ENCODE measurements at regions not wholly inside any gene's neighbourhood (a gene's known extent, or its start where the extent isn't known, plus 50 kb on each side); places are given as distances from the start of the nearest gene placed in this dataset.

- 45 to 69% (median 48%) methylated on average over 1 of the region's 1 CpG for WGBS, 5 donors
- H3K36me3 ChIP-seq: no peaks in the 10 kb centered on the region
- no peaks in the 10 kb centered on the region for H3K9me3 ChIP-seq
- no peaks in the 10 kb centered on the region for H3K27me3 ChIP-seq
- no peaks in the 10 kb centered on the region for H3K4me1 ChIP-seq
- intact Hi-C loops (cut with DNase I; ENCODE audit: low total_unique reads): no loop called here
- no peak overlapping the region for H3K27ac ChIP-seq
- TF ChIP-seq CTCF (IDR thresholded peaks at IDR 0.05) (no peak), POLR2AphosphoS5 (IDR thresholded peaks at IDR 0.05) (no peak), EP300 (IDR thresholded peaks at IDR 0.05) (no peak)
- no peak overlapping the region for H3K4me3 ChIP-seq
- DNase-seq: peak in 1 of 2 donors; percentile 11
Measured at GRCh38 chr2:184272056-184272455, 326.3 kb upstream of the ZNF804A start.

- H3K4me3 ChIP-seq: no peak overlapping the region
- intact Hi-C loops (cut with DNase I; ENCODE audit: low total_unique reads): no loop called here
- no peaks in the 10 kb centered on the region for H3K36me3 ChIP-seq
- TF ChIP-seq EP300 (IDR thresholded peaks at IDR 0.05): no peak
- TF ChIP-seq POLR2A (IDR thresholded peaks at IDR 0.05): no peak
- no peak for TF ChIP-seq CTCF (IDR thresholded peaks at IDR 0.05)
- TF ChIP-seq POLR2AphosphoS5 (IDR thresholded peaks at IDR 0.05): no peak
- H3K27ac ChIP-seq: no peak overlapping the region
- no peaks in the 10 kb centered on the region for H3K27me3 ChIP-seq
- H3K9me3 ChIP-seq: no peaks in the 10 kb centered on the region
- DNase-seq: no peak
- WGBS, 5 donors: 30 to 49% (median 41%) methylated on average over 2 of the region's 2 CpGs
- H3K4me1 ChIP-seq: no peaks in the 10 kb centered on the region
Measured at GRCh38 chr2:184294831-184295230, 303.5 kb upstream of the ZNF804A start.

GRCh38 chr2:184297085-184297484 is 301.2 kb upstream of the ZNF804A start:
- Histone ChIP-seq H3K27me3 (no peaks in the 10 kb centered on the region), H3K4me1 (no peaks in the 10 kb centered on the region), H3K36me3 (no peaks in the 10 kb centered on the region), H3K27ac (no peak overlapping the region), H3K4me3 (no peak overlapping the region), H3K9me3 (no peaks in the 10 kb centered on the region)
- no peak for DNase-seq
- intact Hi-C loops (cut with DNase I; ENCODE audit: low total_unique reads): no loop called here
- 89 to 100% (median 93%) methylated on average over 2 of the region's 2 CpGs for WGBS, 5 donors
- TF ChIP-seq POLR2A (IDR thresholded peaks at IDR 0.05): no peak
- TF ChIP-seq EP300 (IDR thresholded peaks at IDR 0.05): no peak
- no peak for TF ChIP-seq CTCF (IDR thresholded peaks at IDR 0.05)
- no peak for TF ChIP-seq POLR2AphosphoS5 (IDR thresholded peaks at IDR 0.05)

GRCh38 chr2:184302506-184302905 is 295.8 kb upstream of the ZNF804A start:
- intact Hi-C loops (cut with DNase I; ENCODE audit: low total_unique reads): no loop called here
- Histone ChIP-seq H3K4me3 (no peak overlapping the region), H3K9me3 (no peaks in the 10 kb centered on the region), H3K27ac (no peak overlapping the region), H3K4me1 (no peaks in the 10 kb centered on the region), H3K36me3 (no peaks in the 10 kb centered on the region), H3K27me3 (no peaks in the 10 kb centered on the region)
- TF ChIP-seq POLR2A (IDR thresholded peaks at IDR 0.05): no peak
- TF ChIP-seq EP300 (IDR thresholded peaks at IDR 0.05): no peak
- no peak for TF ChIP-seq CTCF (IDR thresholded peaks at IDR 0.05)
- TF ChIP-seq POLR2AphosphoS5 (IDR thresholded peaks at IDR 0.05): no peak
- no peak for DNase-seq

GRCh38 chr2:184304006-184304405 is 294.3 kb upstream of the ZNF804A start:
- intact Hi-C loops (cut with DNase I; ENCODE audit: low total_unique reads): no loop called here
- Histone ChIP-seq H3K27me3 (no peaks in the 10 kb centered on the region), H3K4me1 (no peaks in the 10 kb centered on the region), H3K9me3 (no peaks in the 10 kb centered on the region), H3K27ac (no peak overlapping the region), H3K4me3 (no peak overlapping the region), H3K36me3 (no peaks in the 10 kb centered on the region)
- TF ChIP-seq EP300 (IDR thresholded peaks at IDR 0.05): no peak
- TF ChIP-seq POLR2A (IDR thresholded peaks at IDR 0.05): no peak
- no peak for TF ChIP-seq POLR2AphosphoS5 (IDR thresholded peaks at IDR 0.05)
- TF ChIP-seq CTCF (IDR thresholded peaks at IDR 0.05): no peak
- no peak for DNase-seq
